Motor neuron (in vitro differentiated cells): ENCODE measurements at regions not wholly inside any gene's neighbourhood (a gene's known extent, or its start where the extent isn't known, plus 50 kb on each side); places are given as distances from the start of the nearest gene placed in this dataset.
"Not testable (repeated sequence)": the region's sequence is repeated elsewhere in the genome, so short reads cannot be mapped to it uniquely, and the experiment has no call there.

Experiments used
- ATAC-seq, 8 experiments: fragments of 200-7000 bp; cut with Tn5 transposase; replicated peaks in 6 of 8; 2 replicates each; pipeline ENCODE4 v1.8.0; 2021; ENCODE audit warnings: mild to moderate bottlenecking in 8 of 8, moderate library complexity in 8 of 8
- H3K27ac ChIP-seq, 2 donors: fragments of 250-450 bp; sonication (Bioruptor Pico); 2 replicates each; pipeline ENCODE4 v1.9.0; 2021; ENCODE audit warnings: antibody characterized with exemption in 2 of 2, mild to moderate bottlenecking in 2 of 2, moderate library complexity in 1 of 2
- H3K4me1 ChIP-seq, 2 donors: fragments of 250-450 bp; sonication (Bioruptor Pico); replicated peaks in 1 of 2; 2 replicates each; pipeline ENCODE4 v1.6.1; 2021; ENCODE audit warnings: antibody characterized with exemption in 2 of 2, mild to moderate bottlenecking in 2 of 2, moderate library complexity in 1 of 2
- H3K4me3 ChIP-seq, 5 donors: fragments of 250-450 bp; sonication (Bioruptor Pico); 2 replicates each; pipeline ENCODE4 v1.9.0; 2021; ENCODE audit warnings: antibody characterized with exemption in 5 of 5, mild to moderate bottlenecking in 5 of 5, moderate library complexity in 4 of 5
- WGBS, 10 experiments: fragments of 450-650 bp; shearing (Covaris generic); methylation state at CpG; one replicate each; pipeline ENCODE4 v1.0.0; 2022; 5-methylcytosine and 5-hydroxymethylcytosine counted together
- in situ Hi-C, 9 experiments: fragments of 400-800 bp; cut with MboI; loops; one replicate each; pipeline ENCODE4 v1.15.0; 2021; ENCODE audit warnings: low sequenced_read_pairs in 9 of 9, low pct_unique_long_range_greater_than_20kb in 2 of 9; ENCODE audit not compliant: unreplicated experiment in 9 of 9

DNA sequence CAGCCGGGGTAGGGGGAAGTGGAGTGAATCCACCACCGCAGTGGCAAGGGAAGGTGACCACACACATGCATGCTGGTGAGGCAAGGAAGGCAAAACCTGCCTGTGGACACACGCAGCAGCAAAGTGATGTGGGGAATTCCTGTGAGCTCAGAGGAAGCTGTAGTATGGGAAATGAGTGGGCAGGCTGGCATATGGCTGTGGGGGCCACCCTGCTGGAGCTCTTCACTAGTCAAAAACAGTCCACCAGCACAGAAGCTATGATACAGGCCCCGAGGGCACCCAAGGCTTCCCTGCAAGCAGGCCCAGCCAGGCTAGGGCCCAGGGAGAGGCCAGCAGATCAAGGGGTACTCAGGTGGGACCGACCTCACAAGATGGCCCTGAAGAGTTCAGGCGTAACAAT, 239.1 kb downstream of the CHM start:
- no CpG with 5 or more reads among the region's 6 CpGs for WGBS, 10 experiments
- Histone ChIP-seq H3K27ac (no peak overlapping the region), H3K4me1 (no peaks in the 10 kb centered on the region), H3K4me3 (no peak overlapping the region)
- in situ Hi-C loops: no loop called here
- no peak for ATAC-seq

DNA sequence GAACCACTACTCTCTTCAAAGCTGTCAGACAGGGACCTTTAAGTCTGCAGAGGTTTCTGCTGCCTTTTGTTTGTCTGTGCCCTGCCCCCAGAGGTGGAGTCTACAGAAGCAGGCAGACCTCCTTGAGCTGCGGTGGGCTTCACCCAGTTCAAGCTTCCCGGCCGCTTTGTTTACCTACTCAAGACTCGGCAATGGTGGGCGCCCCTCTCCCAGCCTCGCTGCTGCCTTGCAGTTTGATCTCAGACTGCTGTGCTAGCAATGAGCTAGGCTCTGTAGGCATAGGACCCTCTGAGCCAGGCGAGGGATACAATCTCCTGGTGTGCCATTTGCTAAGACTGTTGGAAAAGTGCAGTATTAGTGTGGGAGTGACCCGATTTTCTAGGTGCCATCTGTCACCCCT, 275.0 kb downstream of the CHM start:
- in situ Hi-C loops, H3K4me1 ChIP-seq, H3K4me3 ChIP-seq, ATAC-seq, H3K27ac ChIP-seq: not testable (repeated sequence)
- WGBS, 10 experiments: no CpG with 5 or more reads among the region's 8 CpGs

DNA sequence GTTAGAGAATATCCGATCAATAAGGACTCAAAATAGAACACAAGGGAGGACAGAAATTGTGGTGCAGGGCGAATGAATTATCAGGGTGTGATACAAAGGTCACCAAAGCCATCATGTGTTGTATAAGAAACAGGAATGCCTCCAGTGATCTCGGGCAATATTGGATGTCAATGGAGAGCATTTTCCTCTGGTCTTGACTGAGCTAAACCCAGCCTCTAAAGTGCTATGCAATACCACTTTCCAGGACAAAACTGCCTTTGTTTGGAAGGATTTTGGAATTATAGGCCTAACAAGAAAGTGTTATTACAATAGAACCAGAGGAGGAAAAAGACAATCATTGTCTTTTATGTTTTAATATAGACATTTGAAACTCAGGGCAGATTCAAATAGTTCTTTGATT, 281.7 kb downstream of the CHM start:
- ATAC-seq: no peak
- no peak overlapping the region for H3K27ac ChIP-seq
- WGBS, 10 experiments: 15 to 54% methylated on average over 3 of the region's 3 CpGs; no CpG with 5 or more reads in 8 of the 10 experiments
- H3K4me1 ChIP-seq: no peaks in the 10 kb centered on the region
- in situ Hi-C loops: no loop called here
- no peak overlapping the region for H3K4me3 ChIP-seq

DNA sequence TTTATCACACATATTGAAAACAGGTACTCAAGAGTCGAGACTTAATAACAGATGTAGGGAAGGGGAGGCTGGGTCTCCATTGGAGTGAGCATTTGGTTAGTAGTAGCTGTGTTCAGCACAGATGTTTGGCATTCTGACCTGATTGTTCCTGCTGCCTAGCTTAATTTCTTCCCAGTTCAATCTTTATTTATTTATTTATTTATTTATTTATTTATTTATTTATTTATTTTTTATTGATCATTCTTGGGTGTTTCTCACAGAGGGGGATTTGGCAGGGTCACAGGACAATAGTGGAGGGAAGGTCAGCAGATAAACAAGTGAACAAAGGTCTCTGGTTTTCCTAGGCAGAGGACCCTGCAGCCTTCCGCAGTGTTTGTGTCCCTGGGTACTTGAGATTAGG, 324.3 kb downstream of the CHM start:
- H3K4me3 ChIP-seq, in situ Hi-C loops, H3K4me1 ChIP-seq, ATAC-seq, H3K27ac ChIP-seq: not testable (repeated sequence)
- WGBS, 10 experiments: 29 to 100% (median 60%) methylated on average over 1 of the region's 2 CpGs; no CpG with 5 or more reads in 7 of the 10 experiments

DNA sequence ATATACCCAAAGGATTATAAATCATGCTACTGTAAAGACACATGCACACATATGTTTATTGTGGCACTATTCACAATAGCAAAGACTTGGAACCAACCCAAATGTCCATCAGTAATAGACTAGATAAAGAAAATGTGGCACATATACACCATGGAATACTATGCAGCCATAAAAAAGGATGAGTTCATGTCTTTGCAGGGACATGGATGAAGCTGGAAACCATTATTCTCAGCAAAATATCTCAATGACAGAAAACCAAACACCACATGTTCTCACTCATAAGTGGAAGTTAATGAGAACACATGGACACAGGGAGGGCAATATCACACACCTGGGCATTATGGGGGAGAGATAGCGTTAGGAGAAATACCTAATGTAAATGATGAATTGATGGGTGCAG, 323.8 kb upstream of the POF1B start:
- H3K4me1 ChIP-seq, H3K4me3 ChIP-seq, in situ Hi-C loops, ATAC-seq, H3K27ac ChIP-seq: not testable (repeated sequence)
- WGBS, 10 experiments: 43 to 100% methylated on average over 1 of the region's 1 CpG; no CpG with 5 or more reads in 8 of the 10 experiments

DNA sequence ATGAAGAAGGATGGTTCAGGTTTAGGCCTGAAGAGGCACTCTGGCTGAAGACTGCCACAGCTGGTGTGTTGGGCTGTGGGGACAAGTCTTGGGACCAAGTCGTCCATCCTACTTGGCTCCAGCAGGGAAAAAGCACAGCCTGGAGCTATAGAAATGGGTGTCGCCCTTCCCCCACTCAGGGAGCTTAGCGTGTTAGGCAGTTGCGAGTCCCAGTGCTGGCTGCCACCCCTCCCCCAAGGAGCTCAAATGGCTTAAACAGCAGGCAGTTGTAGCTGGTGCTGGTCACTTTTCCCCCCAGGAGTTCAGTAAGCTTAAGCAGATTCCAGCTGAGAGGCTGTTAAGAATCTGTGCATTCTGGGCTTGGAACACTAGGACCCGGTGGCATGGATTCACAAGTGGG, 319.5 kb upstream of the POF1B start:
- in situ Hi-C loops: no loop called here

DNA sequence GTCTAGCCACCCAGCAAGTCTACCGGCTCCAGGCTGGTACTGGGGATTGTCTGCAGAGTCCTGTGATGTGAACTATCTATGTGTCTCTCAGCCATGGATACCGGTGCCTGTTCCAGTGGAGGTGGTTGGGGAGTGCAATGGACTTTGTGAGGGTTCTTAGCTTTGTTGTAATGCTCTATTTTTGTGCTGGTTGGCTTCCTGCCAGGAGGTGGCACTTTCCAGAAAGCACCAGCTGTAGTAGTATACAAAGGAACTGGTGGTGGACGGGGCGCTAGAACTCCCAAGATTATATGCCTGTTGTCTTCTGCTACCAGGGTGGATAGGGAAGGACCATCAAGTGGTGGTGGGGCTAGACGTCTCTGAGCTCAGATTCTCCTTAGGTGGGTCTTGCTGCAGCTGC, 306.4 kb upstream of the POF1B start:
- WGBS, 10 experiments: 0 to 100% (median 81%) methylated on average over 1 to 4 of the region's 5 CpGs; no CpG with 5 or more reads in 6 of the 10 experiments
- Histone ChIP-seq H3K4me1 (no peaks in the 10 kb centered on the region), H3K27ac (no peak overlapping the region), H3K4me3 (no peak overlapping the region)
- in situ Hi-C loops: no loop called here
- ATAC-seq: no peak

More for the DNA sequence above, 319.5 kb upstream of the POF1B start:
- ATAC-seq: no peak
- Histone ChIP-seq H3K27ac (no peak overlapping the region), H3K4me3 (no peak overlapping the region), H3K4me1 (no peaks in the 10 kb centered on the region)
- 32 to 83% methylated on average over 3 to 5 of the region's 5 CpGs; no CpG with 5 or more reads in 8 of the 10 experiments for WGBS, 10 experiments

DNA sequence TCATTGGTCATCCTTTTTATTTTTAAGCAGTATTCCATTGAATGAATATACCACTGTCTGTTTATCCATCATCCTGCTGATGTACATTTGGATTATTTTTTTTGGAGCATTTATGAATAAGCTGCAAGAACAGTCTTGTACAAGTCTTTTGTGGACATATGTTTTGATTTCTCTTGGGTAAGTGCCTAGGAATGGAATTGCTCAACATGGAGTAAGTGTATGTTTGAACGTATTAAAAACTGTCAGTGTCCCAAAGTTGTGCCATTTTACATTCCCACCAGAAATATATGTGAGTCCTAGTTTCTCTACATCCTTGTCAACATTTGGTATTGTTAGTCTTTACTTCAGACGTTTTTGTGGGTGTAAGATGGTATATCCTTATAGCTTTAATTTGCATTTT, 287.0 kb upstream of the POF1B start:
- Histone ChIP-seq H3K4me3 (no peak overlapping the region), H3K27ac (no peak overlapping the region), H3K4me1 (no peaks in the 10 kb centered on the region)
- ATAC-seq: no peak
- in situ Hi-C loops: no loop called here
- 0 to 36% (median 4%) methylated on average over 1 to 2 of the region's 2 CpGs; no CpG with 5 or more reads in 6 of the 10 experiments for WGBS, 10 experiments

DNA sequence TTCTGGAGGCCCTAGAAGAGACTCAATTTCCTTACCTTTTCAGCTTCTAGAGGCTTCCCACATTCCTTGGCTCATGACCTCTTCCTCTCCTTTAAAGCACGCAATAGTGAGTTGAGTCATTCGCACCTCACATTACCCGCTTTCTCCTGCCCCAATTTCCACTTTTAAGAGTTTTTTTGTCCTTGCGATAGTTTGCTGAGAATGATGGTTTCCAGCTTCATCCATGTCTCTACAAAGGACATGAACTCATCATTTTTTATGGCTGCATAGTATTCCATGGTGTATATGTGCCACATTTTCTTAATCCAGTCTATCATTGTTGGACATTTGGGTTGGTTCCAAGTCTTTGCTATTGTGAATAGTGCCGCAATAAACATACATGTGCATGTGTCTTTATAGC, 284.5 kb upstream of the POF1B start:
- WGBS, 10 experiments: 73 to 100% (median 88%) methylated on average over 2 to 4 of the region's 5 CpGs; no CpG with 5 or more reads in 7 of the 10 experiments

DNA sequence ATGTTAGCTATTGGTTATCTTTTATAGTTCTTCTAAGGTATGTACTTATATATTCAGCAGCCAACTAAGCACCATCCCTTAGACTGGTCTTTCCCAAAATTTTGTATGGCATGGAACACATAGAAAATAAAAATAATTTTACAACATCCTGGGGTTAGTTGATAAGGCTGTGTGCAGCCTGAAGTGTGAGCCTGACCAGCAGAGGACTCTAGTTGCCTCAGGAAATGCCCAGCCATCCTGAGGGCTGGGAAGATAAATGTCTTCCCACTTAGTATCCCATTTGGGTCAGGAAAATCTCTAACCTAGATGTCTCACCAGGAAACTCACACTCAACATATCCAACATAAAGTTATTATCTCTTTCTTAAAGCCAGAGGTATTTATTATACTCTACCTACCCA, 251.4 kb upstream of the POF1B start:
- no peaks in the 10 kb centered on the region for H3K4me1 ChIP-seq
- in situ Hi-C loops: no loop called here
- no peak for ATAC-seq

More for the DNA sequence above, 284.5 kb upstream of the POF1B start:
- H3K4me1 ChIP-seq, H3K27ac ChIP-seq, ATAC-seq, H3K4me3 ChIP-seq, in situ Hi-C loops: not testable (repeated sequence)

DNA sequence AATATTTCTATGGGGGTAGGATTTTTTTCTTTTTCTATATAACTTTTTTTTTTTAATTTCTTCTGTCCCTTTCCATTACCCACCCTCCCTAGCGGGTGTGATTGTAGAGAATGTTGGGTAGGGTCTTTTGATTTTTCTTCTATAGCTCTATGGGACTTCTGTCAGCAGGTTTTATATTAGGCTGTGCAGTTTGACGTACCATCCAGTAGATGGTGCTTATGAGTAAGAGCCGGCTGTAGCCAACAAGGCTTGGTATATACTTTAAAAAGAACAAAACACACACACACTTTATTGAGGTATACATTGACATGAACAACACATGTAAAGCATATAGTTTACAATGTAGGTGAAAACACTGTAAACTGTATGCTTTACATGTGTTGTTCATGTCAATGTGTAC, 247.9 kb upstream of the POF1B start:
- Histone ChIP-seq H3K4me3 (no peak overlapping the region), H3K4me1 (no peaks in the 10 kb centered on the region), H3K27ac (no peak overlapping the region)
- in situ Hi-C loops: no loop called here
- 0 to 23% methylated on average over 1 to 3 of the region's 3 CpGs; no CpG with 5 or more reads in 8 of the 10 experiments for WGBS, 10 experiments
- ATAC-seq: no peak

More for the DNA sequence above, 251.4 kb upstream of the POF1B start:
- H3K27ac ChIP-seq: no peak overlapping the region
- no peak overlapping the region for H3K4me3 ChIP-seq

DNA sequence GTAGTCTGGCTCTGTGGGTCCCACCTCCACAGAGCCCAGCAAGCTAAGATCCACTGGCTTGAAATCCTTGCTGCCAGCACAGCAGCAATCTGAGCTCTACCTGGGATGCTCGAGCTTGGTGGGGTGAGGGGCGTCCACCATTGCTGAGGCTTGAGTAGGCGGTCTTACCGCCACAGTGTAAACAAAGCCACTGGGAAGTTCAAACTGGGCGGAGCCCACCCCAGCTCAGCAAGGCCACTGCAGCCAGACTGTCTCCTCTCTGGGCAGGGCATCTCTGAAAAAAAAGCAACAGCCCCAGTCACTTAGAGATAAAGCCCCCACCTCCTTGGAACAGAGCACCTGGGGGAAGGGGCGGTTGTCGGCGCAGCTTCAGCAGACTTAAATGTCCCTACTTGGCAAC, 243.2 kb upstream of the POF1B start:
- no peak overlapping the region for H3K27ac ChIP-seq
- H3K4me1 ChIP-seq: no peaks in the 10 kb centered on the region
- H3K4me3 ChIP-seq: no peak overlapping the region
- in situ Hi-C loops: no loop called here
- ATAC-seq: no peak
- WGBS, 10 experiments: 30% methylated on average over 2 of the region's 8 CpGs; no CpG with 5 or more reads in 9 of the 10 experiments

DNA sequence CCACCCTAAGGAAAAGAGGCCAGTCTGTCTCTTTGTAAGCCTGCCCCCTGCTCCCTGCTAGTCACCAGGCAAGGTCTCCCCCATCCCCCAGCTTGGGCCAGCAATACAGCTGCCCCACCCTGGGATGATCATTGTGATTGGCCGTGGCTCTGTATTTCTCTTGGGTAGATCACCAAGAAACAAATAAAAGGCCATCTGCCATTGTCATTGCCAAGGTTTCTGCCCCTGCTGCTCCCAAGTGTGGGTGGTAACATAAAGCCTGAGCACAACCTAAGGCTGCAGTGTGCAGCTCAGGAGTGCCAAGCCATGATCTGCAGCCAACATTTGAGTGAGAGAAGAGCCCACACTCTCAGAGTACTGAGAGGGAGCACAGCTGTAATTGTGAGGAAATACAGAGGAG, 241.0 kb upstream of the POF1B start:
- Histone ChIP-seq H3K4me3 (no peak overlapping the region), H3K4me1 (no peaks in the 10 kb centered on the region), H3K27ac (no peak overlapping the region)
- in situ Hi-C loops: no loop called here
- no peak for ATAC-seq
- WGBS, 10 experiments: 0% methylated on average over 1 of the region's 1 CpG; no CpG with 5 or more reads in 9 of the 10 experiments

DNA sequence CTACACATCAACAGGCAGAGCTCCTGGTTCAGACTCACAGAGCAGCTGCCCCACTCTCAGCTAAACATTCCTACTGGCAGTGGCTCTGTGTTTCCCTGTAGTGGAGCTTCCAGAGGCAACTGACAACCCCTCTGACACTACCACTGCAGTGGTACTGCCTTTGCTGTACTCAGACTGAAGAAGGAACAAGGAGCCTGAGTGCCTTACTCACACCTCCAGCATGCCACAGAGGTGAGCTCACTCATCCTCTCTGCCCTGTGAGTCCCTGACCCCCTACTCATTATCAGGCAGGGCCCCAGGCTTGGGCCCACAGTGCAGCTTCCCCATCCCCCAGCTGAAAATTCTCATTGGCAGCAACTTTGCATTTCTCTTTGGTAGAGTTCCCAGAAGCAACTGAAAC, 240.5 kb upstream of the POF1B start:
- in situ Hi-C loops: no loop called here
- no peaks in the 10 kb centered on the region for H3K4me1 ChIP-seq
- no peak for ATAC-seq

DNA sequence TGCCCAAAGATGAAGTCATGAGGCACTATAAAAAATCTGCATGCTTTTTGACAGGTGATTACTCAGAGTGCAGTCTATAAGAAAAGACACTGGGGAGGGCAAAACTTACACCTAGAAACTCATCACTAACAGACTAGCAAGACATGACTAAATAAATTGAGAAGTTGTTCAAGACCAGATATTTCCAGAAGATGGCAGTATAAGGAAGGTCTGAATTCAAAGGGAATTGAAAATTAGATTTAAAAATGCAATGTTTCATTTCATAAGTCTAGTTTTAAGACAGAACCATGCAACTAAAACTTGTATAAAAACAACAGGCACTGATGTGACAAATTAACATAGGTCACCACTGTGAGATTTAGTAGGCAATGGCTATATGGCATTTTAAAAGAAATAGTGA, 232.5 kb upstream of the POF1B start:
- in situ Hi-C loops: no loop called here
- H3K27ac ChIP-seq: no peak overlapping the region
- H3K4me1 ChIP-seq: no peaks in the 10 kb centered on the region
- no peak overlapping the region for H3K4me3 ChIP-seq
- no peak for ATAC-seq

More for the DNA sequence above, 240.5 kb upstream of the POF1B start:
- Histone ChIP-seq H3K27ac (no peak overlapping the region), H3K4me3 (no peak overlapping the region)
